D721Med (cell line): ENCODE measurements at regions not wholly inside any gene's neighbourhood (a gene's known extent, or its start where the extent isn't known, plus 50 kb on each side); places are given as distances from the start of the nearest gene placed in this dataset.

Experiments
- DNase-seq: peaks from one replicate; pipeline ENCODE4 v3.0.0; 2011; ENCODE audit warnings: low spot score; ENCODE audit not compliant: insufficient read length
- FAIRE-seq: peaks from 2 replicates; lab custom pipeline; 2011; peaks lifted over from hg19 to GRCh38; lab: Jason Lieb, UNC
- CTCF ChIP-seq: IDR thresholded peaks from 2 replicates; pipeline ENCODE4 v1.5.1; 2012; ENCODE audit warnings: mild to moderate bottlenecking, control low read depth; ENCODE audit not compliant: insufficient read depth; ENCODE audit errors: missing control alignments

DNA sequence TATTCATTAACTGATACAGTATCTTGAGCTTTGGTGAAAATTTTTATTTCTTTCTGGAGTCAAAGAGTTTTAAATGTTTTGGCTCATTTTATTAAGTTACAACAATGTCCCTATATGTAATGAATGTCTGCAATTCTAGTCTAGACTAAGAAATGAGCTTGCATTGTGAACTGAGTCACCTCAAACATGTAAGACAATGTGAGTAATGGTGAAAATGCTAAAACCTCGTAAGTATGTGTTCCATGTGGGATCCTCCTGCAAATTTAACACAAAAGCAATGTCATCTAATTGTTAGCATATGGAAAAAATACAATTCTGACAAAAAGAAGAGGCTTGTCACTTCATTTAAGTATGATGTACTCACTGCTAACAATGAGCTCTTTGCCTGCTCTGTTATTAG is 480.5 kb upstream of the FSTL5 start:
- FAIRE-seq (peak; percentile 11), DNase-seq (no peak)
- TF ChIP-seq CTCF, result no peak

DNA sequence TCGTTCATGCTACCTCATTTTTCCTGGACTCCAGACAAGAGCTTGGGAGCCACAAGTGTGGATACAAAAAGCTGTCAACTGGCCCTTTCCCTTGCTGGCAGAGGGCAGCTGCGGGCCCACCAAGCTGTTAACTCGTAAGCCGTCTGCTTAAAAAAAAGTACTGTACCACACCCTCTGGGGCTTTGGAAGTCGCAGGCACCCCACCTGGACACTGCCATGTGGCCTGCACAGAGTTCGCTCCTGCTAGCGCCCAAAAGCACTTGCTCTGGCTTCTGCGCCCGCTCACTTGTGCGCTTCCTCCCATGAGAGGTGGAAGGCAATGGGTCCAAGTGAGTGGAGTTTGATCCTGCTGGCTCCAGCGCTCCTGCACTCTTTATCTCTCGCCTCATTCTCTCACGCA is 476.4 kb upstream of the FSTL5 start:
- TF ChIP-seq CTCF, result no peak
- FAIRE-seq (no peak), DNase-seq (no peak)

GRCh38 chr4:162634390-162634789 is 470.6 kb upstream of the FSTL5 start:
- no peak for TF ChIP-seq CTCF
- no peak for FAIRE-seq
- no peak for DNase-seq

DNA sequence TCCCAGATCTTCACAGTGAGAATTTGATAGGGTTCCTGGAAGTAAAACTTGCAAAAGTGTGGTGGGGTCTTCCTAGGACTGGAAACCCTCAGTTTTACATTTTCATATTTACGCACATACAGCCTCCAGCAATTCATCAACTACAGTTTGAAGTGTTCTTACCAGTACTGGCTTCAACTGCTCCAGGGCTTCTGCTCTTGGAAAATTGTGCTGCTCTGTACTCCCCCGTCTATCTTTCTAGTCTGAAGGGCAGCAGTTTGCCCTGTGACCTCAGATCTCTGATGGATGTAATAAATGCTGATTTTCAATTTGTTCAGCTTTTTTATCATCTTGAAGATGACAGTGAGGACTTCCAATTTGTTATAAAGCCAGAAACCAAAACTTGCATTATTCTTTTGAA is 458.9 kb upstream of the FSTL5 start:
- DNase-seq (no peak), FAIRE-seq (no peak)
- no peak for TF ChIP-seq CTCF

GRCh38 chr4:162610116-162610515 is 446.3 kb upstream of the FSTL5 start:
- DNase-seq, result no peak
- no peak for TF ChIP-seq CTCF
- peak; percentile 46 for FAIRE-seq

GRCh38 chr4:162586266-162586665 is 422.5 kb upstream of the FSTL5 start:
- no peak for TF ChIP-seq CTCF
- FAIRE-seq, result no peak
- DNase-seq, result no peak

GRCh38 chr4:162582180-162582579 is 418.4 kb upstream of the FSTL5 start:
- FAIRE-seq (no peak), DNase-seq (no peak)
- no peak for TF ChIP-seq CTCF
